ENCODE measurements at regions not wholly inside any gene's neighbourhood (a gene's known extent, or its start where the extent isn't known, plus 50 kb on each side); places are given as distances from the start of the nearest gene placed in this dataset.

DNA sequence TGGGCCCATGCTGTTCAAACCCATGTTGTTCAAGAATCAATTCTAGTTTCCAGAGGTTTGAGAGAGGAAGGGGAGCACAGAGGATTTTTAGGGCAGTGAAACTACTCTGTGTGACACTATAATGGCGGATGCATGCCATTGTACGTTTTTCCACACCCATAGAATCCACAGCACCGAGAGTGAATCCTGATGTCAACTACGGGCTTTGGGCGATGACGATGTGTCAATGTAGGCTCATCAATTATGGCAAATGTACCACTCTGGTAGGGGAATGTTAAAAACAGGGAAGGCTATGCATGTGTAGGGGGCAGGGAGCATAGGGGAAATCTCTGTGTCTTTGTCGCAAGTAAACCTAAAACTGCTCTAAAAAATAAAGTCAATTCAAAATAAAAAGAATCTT lies 70.7 kb upstream of the UBAC2 start:
- H3K9me3 ChIP-seq (ENCODE audit: control insufficient read depth, low read depth, low read length) = no peaks in the 10 kb centered on the region
- H2AFZ ChIP-seq (ENCODE audit: control insufficient read depth, low read length) = no peak overlapping the region
- H4K20me1 ChIP-seq (ENCODE audit: control insufficient read depth, extremely low read depth, insufficient read depth, low read length) = no peaks in the 10 kb centered on the region
- FAIRE-seq (no peak), DNase-seq (ENCODE audit: low read depth, low spot score) (no peak)
- no peaks in the 10 kb centered on the region for H3K27me3 ChIP-seq (ENCODE audit: control insufficient read depth, extremely low read depth, insufficient read depth, low read length)
- TF ChIP-seq EZH2 (IDR thresholded peaks at IDR 0.05; ENCODE audit: low read length) = no peak
- TF ChIP-seq, protein P1, sequence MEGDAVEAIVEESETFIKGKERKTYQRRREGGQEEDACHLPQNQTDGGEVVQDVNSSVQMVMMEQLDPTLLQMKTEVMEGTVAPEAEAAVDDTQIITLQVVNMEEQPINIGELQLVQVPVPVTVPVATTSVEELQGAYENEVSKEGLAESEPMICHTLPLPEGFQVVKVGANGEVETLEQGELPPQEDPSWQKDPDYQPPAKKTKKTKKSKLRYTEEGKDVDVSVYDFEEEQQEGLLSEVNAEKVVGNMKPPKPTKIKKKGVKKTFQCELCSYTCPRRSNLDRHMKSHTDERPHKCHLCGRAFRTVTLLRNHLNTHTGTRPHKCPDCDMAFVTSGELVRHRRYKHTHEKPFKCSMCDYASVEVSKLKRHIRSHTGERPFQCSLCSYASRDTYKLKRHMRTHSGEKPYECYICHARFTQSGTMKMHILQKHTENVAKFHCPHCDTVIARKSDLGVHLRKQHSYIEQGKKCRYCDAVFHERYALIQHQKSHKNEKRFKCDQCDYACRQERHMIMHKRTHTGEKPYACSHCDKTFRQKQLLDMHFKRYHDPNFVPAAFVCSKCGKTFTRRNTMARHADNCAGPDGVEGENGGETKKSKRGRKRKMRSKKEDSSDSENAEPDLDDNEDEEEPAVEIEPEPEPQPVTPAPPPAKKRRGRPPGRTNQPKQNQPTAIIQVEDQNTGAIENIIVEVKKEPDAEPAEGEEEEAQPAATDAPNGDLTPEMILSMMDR (optimal IDR thresholded peaks at IDR 0.05 in 1 of 3, IDR thresholded peaks at IDR 0.05 in 1 of 3, conservative IDR thresholded peaks at IDR 0.05 in 1 of 3; ENCODE audit: extremely low read depth in 1 of 3, insufficient read depth in 2 of 3, low read length in 3 of 3) = no peak
- H3K9ac ChIP-seq (ENCODE audit: control insufficient read depth, extremely low read depth, insufficient read depth, low read length) = no peak overlapping the region
- H3K4me3 ChIP-seq (ENCODE audit: control insufficient read depth in 2 of 3, extremely low read depth in 1 of 3, insufficient read depth in 2 of 3, low read depth in 1 of 3, low read length in 3 of 3) = no peak overlapping the region
- no peak overlapping the region for H3K27ac ChIP-seq (ENCODE audit: control insufficient read depth, insufficient read depth, low read length)
- no peak overlapping the region for H3K4me2 ChIP-seq (ENCODE audit: control insufficient read depth, extremely low read depth, insufficient read depth, low read depth, low read length)
- H3K4me1 ChIP-seq (ENCODE audit: control insufficient read depth, extremely low read depth, insufficient read depth, low read length) = no peaks in the 10 kb centered on the region
- H3K79me2 ChIP-seq (ENCODE audit: control insufficient read depth, insufficient read depth, low read length) = no peaks in the 10 kb centered on the region
- H3K9me1 ChIP-seq (ENCODE audit: control insufficient read depth, extremely low read depth, insufficient read depth, low read length) = no peaks in the 10 kb centered on the region
- no peaks in the 10 kb centered on the region for H3K36me3 ChIP-seq (ENCODE audit: control insufficient read depth in 2 of 2, extremely low read depth in 1 of 2, insufficient read depth in 2 of 2, low read length in 2 of 2)
- dilution Hi-C loops (cut with MboI; ENCODE audit: extremely low pct_ligation_motif_present, low sequenced_read_pairs) = no loop called here

DNA sequence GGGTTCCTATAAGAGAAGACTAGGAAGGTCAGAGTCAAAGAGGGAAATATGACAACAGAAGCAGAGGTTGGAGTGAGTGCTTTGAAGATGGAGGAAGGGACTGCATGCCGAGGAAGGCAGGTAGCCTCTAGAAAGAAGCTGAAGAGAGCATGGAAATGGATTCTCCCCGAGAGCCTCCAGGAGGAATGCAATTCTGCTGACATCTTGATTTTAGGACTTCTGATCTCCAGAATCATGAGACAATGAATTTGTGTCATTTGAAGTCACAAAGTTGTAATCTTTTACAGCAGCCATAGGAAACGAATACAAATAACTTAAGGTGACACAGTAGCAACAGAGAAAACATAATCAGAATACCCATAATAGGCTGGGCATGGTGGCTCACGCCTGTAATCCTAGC lies 69.2 kb upstream of the UBAC2 start:
- H3K36me3 ChIP-seq (ENCODE audit: control insufficient read depth in 2 of 2, extremely low read depth in 1 of 2, insufficient read depth in 2 of 2, low read length in 2 of 2) = no peaks in the 10 kb centered on the region
- H3K79me2 ChIP-seq (ENCODE audit: control insufficient read depth, insufficient read depth, low read length) = no peaks in the 10 kb centered on the region
- H4K20me1 ChIP-seq (ENCODE audit: control insufficient read depth, extremely low read depth, insufficient read depth, low read length) = no peaks in the 10 kb centered on the region
- no peak overlapping the region for H3K4me2 ChIP-seq (ENCODE audit: control insufficient read depth, extremely low read depth, insufficient read depth, low read depth, low read length)
- TF ChIP-seq, protein P1 (optimal IDR thresholded peaks at IDR 0.05 in 1 of 3, IDR thresholded peaks at IDR 0.05 in 1 of 3, conservative IDR thresholded peaks at IDR 0.05 in 1 of 3; ENCODE audit: extremely low read depth in 1 of 3, insufficient read depth in 2 of 3, low read length in 3 of 3) = no peak
- no peak for FAIRE-seq
- dilution Hi-C loops (cut with MboI; ENCODE audit: extremely low pct_ligation_motif_present, low sequenced_read_pairs) = no loop called here
- no peaks in the 10 kb centered on the region for H3K9me1 ChIP-seq (ENCODE audit: control insufficient read depth, extremely low read depth, insufficient read depth, low read length)
- no peak overlapping the region for H3K4me3 ChIP-seq (ENCODE audit: control insufficient read depth in 2 of 3, extremely low read depth in 1 of 3, insufficient read depth in 2 of 3, low read depth in 1 of 3, low read length in 3 of 3)
- no peaks in the 10 kb centered on the region for H3K27me3 ChIP-seq (ENCODE audit: control insufficient read depth, extremely low read depth, insufficient read depth, low read length)
- DNase-seq (ENCODE audit: low read depth, low spot score) = no peak
- H3K9me3 ChIP-seq (ENCODE audit: control insufficient read depth, low read depth, low read length) = no peaks in the 10 kb centered on the region
- H3K27ac ChIP-seq (ENCODE audit: control insufficient read depth, insufficient read depth, low read length) = no peak overlapping the region
- no peaks in the 10 kb centered on the region for H3K4me1 ChIP-seq (ENCODE audit: control insufficient read depth, extremely low read depth, insufficient read depth, low read length)
- H3K9ac ChIP-seq (ENCODE audit: control insufficient read depth, extremely low read depth, insufficient read depth, low read length) = no peak overlapping the region
- no peak overlapping the region for H2AFZ ChIP-seq (ENCODE audit: control insufficient read depth, low read length)
